Activated T-cell treated with anti-CD3 and anti-CD28 coated beads, Interleukin-2, amount 50 U/mL, for 48 hours (primary cell): ENCODE measurements at regions not wholly inside any gene's neighbourhood (a gene's known extent, or its start where the extent isn't known, plus 50 kb on each side); places are given as distances from the start of the nearest gene placed in this dataset.
"Not testable (repeated sequence)": the region's sequence is repeated elsewhere in the genome, so short reads cannot be mapped to it uniquely, and the experiment has no call there.

Experiments
- DNase-seq, 2 experiments: peaks; one replicate each; pipeline ENCODE4 v3.0.0-alpha.2; 2020

GRCh38 chr7:106713452-106713851 lies 52.5 kb upstream of the CCDC71L start:
- DNase-seq: not testable (repeated sequence)

GRCh38 chr7:106714590-106715442 lies 53.9 kb upstream of the CCDC71L start:
- not testable (repeated sequence) for DNase-seq

GRCh38 chr7:106715730-106716129 lies 54.8 kb upstream of the CCDC71L start:
- DNase-seq: no peak

- no peak for DNase-seq
Observed at GRCh38 chr7:106717254-106717954, 56.4 kb upstream of the CCDC71L start.

- peak; percentile 84 for DNase-seq
Observed at GRCh38 chr7:106717955-106718871, 57.3 kb upstream of the CCDC71L start.

- no peak for DNase-seq
Observed at GRCh38 chr7:106720641-106721040, 59.7 kb upstream of the CCDC71L start.

GRCh38 chr7:106721816-106722785 lies 61.1 kb upstream of the CCDC71L start:
- no peak for DNase-seq

- DNase-seq: no peak
Observed at GRCh38 chr7:106723398-106723797, 62.4 kb upstream of the CCDC71L start.

GRCh38 chr7:106729720-106730385 lies 68.9 kb upstream of the CCDC71L start:
- DNase-seq: no peak

GRCh38 chr7:106731187-106731586 lies 70.2 kb upstream of the CCDC71L start:
- no peak for DNase-seq

- DNase-seq: no peak
Observed at GRCh38 chr7:106731646-106732444, 70.9 kb upstream of the CCDC71L start.

GRCh38 chr7:106735637-106736036 lies 74.7 kb upstream of the CCDC71L start:
- no peak for DNase-seq

- no peak for DNase-seq
Observed at GRCh38 chr7:106736123-106736507, 75.2 kb upstream of the CCDC71L start.

- DNase-seq: peak in 1 of 2 experiments; percentile 48
Observed at GRCh38 chr7:106736508-106737201, 75.7 kb upstream of the CCDC71L start.

GRCh38 chr7:106737202-106737562 lies 76.2 kb upstream of the CCDC71L start:
- DNase-seq: no peak

- DNase-seq: no peak
Observed at GRCh38 chr7:106740806-106741205, 79.8 kb upstream of the CCDC71L start.

- no peak for DNase-seq
Observed at GRCh38 chr7:106744563-106745091, 83.7 kb upstream of the CCDC71L start.

GRCh38 chr7:106747301-106747700 lies 86.3 kb upstream of the CCDC71L start:
- not testable (repeated sequence) for DNase-seq

GRCh38 chr7:106747804-106748203 lies 86.8 kb upstream of the CCDC71L start:
- no peak for DNase-seq

- DNase-seq: no peak
Observed at GRCh38 chr7:106749165-106749564, 88.2 kb upstream of the CCDC71L start.
